ENCODE measurements at regions not wholly inside any gene's neighbourhood (a gene's known extent, or its start where the extent isn't known, plus 50 kb on each side); places are given as distances from the start of the nearest gene placed in this dataset.

- TF ChIP-seq CTCF (IDR thresholded peaks at IDR 0.05): no peak
- H3K4me1 ChIP-seq: no peaks in the 10 kb centered on the region
- no peak overlapping the region for H3K27ac ChIP-seq
- H3K9me3 ChIP-seq: no peaks in the 10 kb centered on the region
- no peak overlapping the region for H3K4me3 ChIP-seq
- no peaks in the 10 kb centered on the region for H3K36me3 ChIP-seq
- no peak for DNase-seq (ENCODE audit: low spot score)
- no peaks in the 10 kb centered on the region for H3K27me3 ChIP-seq
Observed at GRCh38 chr4:114236171-114236769, 256.8 kb upstream of the ARSJ start.

- no peak for TF ChIP-seq CTCF (IDR thresholded peaks at IDR 0.05)
- Histone ChIP-seq H3K36me3 (no peaks in the 10 kb centered on the region), H3K27me3 (no peaks in the 10 kb centered on the region), H3K4me3 (no peak overlapping the region), H3K27ac (no peak overlapping the region), H3K4me1 (no peaks in the 10 kb centered on the region), H3K9me3 (no peaks in the 10 kb centered on the region)
- no peak for DNase-seq (ENCODE audit: low spot score)
Observed at GRCh38 chr4:114237997-114238396, 258.6 kb upstream of the ARSJ start.

- no peak overlapping the region for H3K4me3 ChIP-seq
- no peaks in the 10 kb centered on the region for H3K36me3 ChIP-seq
- no peak for DNase-seq (ENCODE audit: low spot score)
- H3K27me3 ChIP-seq: no peaks in the 10 kb centered on the region
- TF ChIP-seq CTCF (IDR thresholded peaks at IDR 0.05): no peak
- H3K4me1 ChIP-seq: no peaks in the 10 kb centered on the region
- H3K9me3 ChIP-seq: no peaks in the 10 kb centered on the region
- H3K27ac ChIP-seq: no peak overlapping the region
Observed at GRCh38 chr4:114249561-114249960, 270.1 kb upstream of the ARSJ start.

- Histone ChIP-seq H3K27ac (no peak overlapping the region), H3K9me3 (no peaks in the 10 kb centered on the region), H3K4me3 (no peak overlapping the region), H3K36me3 (no peaks in the 10 kb centered on the region), H3K27me3 (no peaks in the 10 kb centered on the region), H3K4me1 (no peaks in the 10 kb centered on the region)
- TF ChIP-seq CTCF (IDR thresholded peaks at IDR 0.05): no peak
- DNase-seq (ENCODE audit: low spot score): no peak
Observed at GRCh38 chr4:114249976-114250375, 270.5 kb upstream of the ARSJ start.

GRCh38 chr4:114250439-114250891 lies 271.0 kb upstream of the ARSJ start:
- no peak for DNase-seq (ENCODE audit: low spot score)
- H3K36me3 ChIP-seq: no peaks in the 10 kb centered on the region
- TF ChIP-seq CTCF (IDR thresholded peaks at IDR 0.05): no peak
- no peaks in the 10 kb centered on the region for H3K9me3 ChIP-seq
- no peak overlapping the region for H3K27ac ChIP-seq
- H3K27me3 ChIP-seq: no peaks in the 10 kb centered on the region
- H3K4me1 ChIP-seq: no peaks in the 10 kb centered on the region
- H3K4me3 ChIP-seq: no peak overlapping the region

GRCh38 chr4:114251020-114251419 lies 271.6 kb upstream of the ARSJ start:
- no peak overlapping the region for H3K4me3 ChIP-seq
- DNase-seq (ENCODE audit: low spot score): no peak
- no peak overlapping the region for H3K27ac ChIP-seq
- H3K9me3 ChIP-seq: no peaks in the 10 kb centered on the region
- no peaks in the 10 kb centered on the region for H3K27me3 ChIP-seq
- H3K36me3 ChIP-seq: no peaks in the 10 kb centered on the region
- no peaks in the 10 kb centered on the region for H3K4me1 ChIP-seq
- TF ChIP-seq CTCF (IDR thresholded peaks at IDR 0.05): no peak
